H1 (cell line): ENCODE measurements at regions not wholly inside any gene's neighbourhood (a gene's known extent, or its start where the extent isn't known, plus 50 kb on each side); places are given as distances from the start of the nearest gene placed in this dataset.

Experiments used
- CTCF ChIA-PET: fragments of 300-600 bp; sonication (Branson Sonifier 250); formaldehyde crosslinking; loops from one replicate; lab custom pipeline; 2021; ENCODE audit not compliant: partially characterized antibody; lab: Charles Lee
- POLR2A ChIA-PET: fragments of 300-600 bp; sonication (Branson Sonifier 250); formaldehyde crosslinking; loops from one replicate; lab custom pipeline; 2021; ENCODE audit warnings: inconsistent platforms; ENCODE audit not compliant: partially characterized antibody; lab: Charles Lee
- DNase-seq, 2 experiments: peaks; one replicate each; pipeline versions ENCODE4 v3.0.0 to v3.0.0-alpha.2; 2010 to 2022; ENCODE audit warnings: low spot score in 2 of 2, low read depth in 1 of 2, mixed read lengths in 1 of 2
- FAIRE-seq: peaks from 2 replicates; lab custom pipeline; 2011; peaks lifted over from hg19 to GRCh38; lab: Jason Lieb, UNC
- H2AFZ ChIP-seq: 2 replicates; pipeline ENCODE4 v1.8.1; 2012; ENCODE audit warnings: low read length, inconsistent platforms
- H2AK5ac ChIP-seq: 2 replicates; pipeline ENCODE4 v1.6.1; 2013; ENCODE audit warnings: low read depth, low read length
- H2BK120ac ChIP-seq: replicated peaks from 2 replicates; pipeline ENCODE3; 2013; ENCODE audit warnings: low read depth, low read length, inconsistent platforms
- H2BK12ac ChIP-seq: 2 replicates; pipeline ENCODE4 v1.6.1; 2013; ENCODE audit warnings: low read depth, low read length
- H2BK15ac ChIP-seq: 2 replicates; pipeline ENCODE4 v1.6.1; 2013; ENCODE audit warnings: low read length
- H2BK20ac ChIP-seq: 2 replicates; pipeline ENCODE4 v1.6.1; 2013; ENCODE audit warnings: low read length
- H2BK5ac ChIP-seq: 2 replicates; pipeline ENCODE4 v1.6.1; 2013; ENCODE audit warnings: low read depth, low read length
- H3K14ac ChIP-seq: 2 replicates; pipeline ENCODE4 v1.6.1; 2013; ENCODE audit warnings: inconsistent platforms; ENCODE audit not compliant: insufficient read length
- H3K18ac ChIP-seq: 2 replicates; pipeline ENCODE4 v1.6.1; 2013; ENCODE audit warnings: low read length; ENCODE audit errors: extremely low read depth
- H3K23ac ChIP-seq: 2 replicates; pipeline ENCODE4 v1.6.1; 2013; ENCODE audit warnings: inconsistent platforms; ENCODE audit not compliant: insufficient read length
- H3K23me2 ChIP-seq: 2 replicates; pipeline ENCODE4 v1.6.1; 2013; ENCODE audit warnings: low read depth, low read length
- H3K27ac ChIP-seq: 2 replicates; pipeline ENCODE4 v1.6.1; 2011; ENCODE audit warnings: low read depth, low read length, inconsistent platforms
- H3K27me3 ChIP-seq, 4 experiments: replicated peaks in 1 of 4; 1 replicate in 1 of 4; 2 replicates in 3 of 4; pipeline versions ENCODE4 v1.6.1 to v1.8.1; 2011 to 2013; ENCODE audit warnings: low read length in 3 of 4, mild to moderate bottlenecking in 3 of 4, inconsistent platforms in 2 of 4, mixed read lengths in 2 of 4, moderate library complexity in 1 of 4; ENCODE audit not compliant: control insufficient read depth in 3 of 4, insufficient read depth in 3 of 4; ENCODE audit errors: extremely low read depth in 1 of 4
- H3K36me3 ChIP-seq, 4 experiments: 2 replicates each; pipeline versions ENCODE4 v1.6.1 to v1.8.1; 2011 to 2013; ENCODE audit warnings: mild to moderate bottlenecking in 4 of 4, low read length in 3 of 4, moderate library complexity in 2 of 4, control low read depth in 1 of 4, inconsistent platforms in 1 of 4; ENCODE audit not compliant: insufficient read depth in 4 of 4, control insufficient read depth in 2 of 4
- H3K4ac ChIP-seq: replicated peaks from 2 replicates; pipeline ENCODE3; 2013; ENCODE audit warnings: low read length, low read depth, mixed read lengths, inconsistent platforms; ENCODE audit not compliant: insufficient read length
- H3K4me1 ChIP-seq, 4 experiments: replicated peaks in 1 of 4; 1 replicate in 1 of 4; 2 replicates in 3 of 4; pipeline versions ENCODE4 v1.6.1 to v1.8.1; 2011 to 2013; ENCODE audit warnings: low read length in 3 of 4, inconsistent platforms in 2 of 4, mixed read lengths in 1 of 4; ENCODE audit not compliant: insufficient read depth in 4 of 4, control insufficient read depth in 3 of 4
- H3K4me2 ChIP-seq, 2 experiments: 2 replicates each; pipeline versions ENCODE4 v1.6.1 to v1.8.1; 2011 to 2013; ENCODE audit warnings: low read depth in 2 of 2, low read length in 2 of 2, control low read depth in 1 of 2, inconsistent platforms in 1 of 2, mild to moderate bottlenecking in 1 of 2; ENCODE audit not compliant: insufficient read depth in 1 of 2
- H3K4me3 ChIP-seq, 4 experiments: fragments of 200-600, 300-600 bp in 1 of 4; sonication (generic), shearing (Covaris generic), sonication (Bioruptor Twin) in 1 of 4; 2 replicates each; pipeline versions ENCODE4 v1.5.1 to v1.8.1; 2011 to 2016; ENCODE audit warnings: low read length in 4 of 4, low read depth in 3 of 4, control low read depth in 2 of 4, inconsistent platforms in 2 of 4, mild to moderate bottlenecking in 2 of 4, mixed read lengths in 1 of 4, moderate library complexity in 1 of 4; ENCODE audit not compliant: insufficient read depth in 2 of 4; ENCODE audit errors: extremely low read depth in 1 of 4
- H3K56ac ChIP-seq: replicated peaks from 2 replicates; pipeline ENCODE3; 2013; ENCODE audit warnings: low read depth, mild to moderate bottlenecking, mixed read lengths, low read length, inconsistent platforms; ENCODE audit not compliant: insufficient read length
- H3K79me1 ChIP-seq: 2 replicates; pipeline ENCODE4 v1.6.1; 2013; ENCODE audit warnings: low read depth, low read length, control low read depth
- H3K79me2 ChIP-seq, 2 experiments: 2 replicates each; pipeline versions ENCODE4 v1.6.1 to v1.8.1; 2012 to 2013; ENCODE audit warnings: low read length in 2 of 2, mild to moderate bottlenecking in 2 of 2, inconsistent platforms in 1 of 2; ENCODE audit not compliant: insufficient read depth in 2 of 2, control insufficient read depth in 1 of 2
- H3K9ac ChIP-seq, 4 experiments: replicated peaks in 1 of 4; 1 replicate in 1 of 4; 2 replicates in 3 of 4; pipeline versions ENCODE4 v1.6.1 to v1.8.1; 2011 to 2013; ENCODE audit warnings: low read depth in 3 of 4, low read length in 3 of 4, control low read depth in 2 of 4, mild to moderate bottlenecking in 2 of 4, moderate library complexity in 2 of 4, inconsistent platforms in 1 of 4; ENCODE audit errors: extremely low read depth in 1 of 4
- H3K9me3 ChIP-seq, 2 experiments: 2 replicates each; pipeline versions ENCODE4 v1.6.1 to v1.8.1; 2012 to 2013; ENCODE audit warnings: mild to moderate bottlenecking in 2 of 2, moderate library complexity in 2 of 2, control low read depth in 1 of 2, inconsistent platforms in 1 of 2, low read depth in 1 of 2, low read length in 1 of 2, mixed read lengths in 1 of 2; ENCODE audit not compliant: insufficient read depth in 2 of 2
- H4K20me1 ChIP-seq, 2 experiments: replicated peaks in 1 of 2; 2 replicates each; pipeline versions ENCODE3 to v1.8.1; 2011 to 2013; ENCODE audit warnings: inconsistent platforms in 2 of 2, low read length in 2 of 2, mild to moderate bottlenecking in 1 of 2; ENCODE audit not compliant: insufficient read depth in 2 of 2, control insufficient read depth in 1 of 2
- H4K5ac ChIP-seq: 2 replicates; pipeline ENCODE4 v1.6.1; 2013; ENCODE audit warnings: low read length, low read depth, mixed read lengths, inconsistent platforms; ENCODE audit not compliant: insufficient read length
- H4K8ac ChIP-seq: 2 replicates; pipeline ENCODE4 v1.8.0; 2013; ENCODE audit warnings: mild to moderate bottlenecking, moderate library complexity, low read length, inconsistent platforms; ENCODE audit not compliant: insufficient read depth; ENCODE audit errors: extremely low read depth
- H4K91ac ChIP-seq: replicated peaks from 2 replicates; pipeline ENCODE3; 2013; ENCODE audit warnings: low read length, mixed read lengths, inconsistent platforms; ENCODE audit not compliant: insufficient read length
- RAD21 ChIP-seq, 2 experiments: IDR thresholded peaks in 1 of 2; conservative IDR thresholded peaks in 1 of 2; 2 replicates each; pipeline ENCODE4 v1.6.1; 2011; ENCODE audit warnings: low read depth in 2 of 2, low read length in 2 of 2, improper control_type of control experiment in 1 of 2, inconsistent platforms in 1 of 2, mild to moderate bottlenecking in 1 of 2, moderate library complexity in 1 of 2
- RFX5 ChIP-seq: IDR thresholded peaks from 2 replicates; pipeline ENCODE4 v1.6.1; 2011; ENCODE audit warnings: low read depth, low read length, improper control_type of control experiment, borderline replicate concordance

DNA sequence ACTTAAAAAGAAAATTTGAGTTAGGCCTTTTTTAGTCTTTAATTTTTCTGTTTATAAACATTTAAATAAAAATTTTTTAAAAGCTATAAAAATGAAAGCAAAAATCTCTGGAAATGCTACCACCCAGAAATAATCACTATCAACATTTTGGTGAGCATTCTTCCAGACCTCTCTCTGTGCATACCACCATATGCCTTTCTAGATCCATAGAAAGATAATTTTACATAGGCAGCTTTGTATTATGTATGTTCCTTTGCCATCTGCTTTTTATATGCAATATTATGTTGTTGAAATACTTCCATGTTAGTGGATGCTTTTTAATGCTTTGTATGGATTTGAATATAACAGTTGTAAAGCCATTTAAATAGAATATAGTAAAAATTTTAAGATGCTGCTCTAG lies 496.7 kb upstream of the HTR1E start:
- H3K27ac ChIP-seq, result no peak overlapping the region
- H2BK12ac ChIP-seq, result no peak overlapping the region
- no peaks in the 10 kb centered on the region for H3K79me1 ChIP-seq
- no peaks in the 10 kb centered on the region; a peak in 1 of 7 replicates for H3K27me3 ChIP-seq
- DNase-seq, result no peak
- H2BK120ac ChIP-seq, result no peak overlapping the region
- no peak overlapping the region for H3K4ac ChIP-seq
- no peak overlapping the region for H4K5ac ChIP-seq
- no peak overlapping the region for H4K91ac ChIP-seq
- FAIRE-seq, result no peak
- ChIA-PET POLR2A (no interaction called here), CTCF (interaction anchor here (0.7 to 0.8 kb wide), 2 partner anchors 14 to 418 kb away, joined by 3 read pairs; no protein-coding TSS in a partner anchor)
- H3K4me3 ChIP-seq, result no peak overlapping the region
- H3K4me2 ChIP-seq, result no peak overlapping the region
- no peak overlapping the region for H4K8ac ChIP-seq
- no peaks in the 10 kb centered on the region for H4K20me1 ChIP-seq
- no peaks in the 10 kb centered on the region for H3K79me2 ChIP-seq
- H3K9me3 ChIP-seq, result no peaks in the 10 kb centered on the region
- H3K14ac ChIP-seq, result no peak overlapping the region
- H2BK20ac ChIP-seq, result no peak overlapping the region
- H3K23me2 ChIP-seq, result no peaks in the 10 kb centered on the region
- H3K56ac ChIP-seq, result no peak overlapping the region
- H3K36me3 ChIP-seq, result no peaks in the 10 kb centered on the region
- H2BK15ac ChIP-seq, result no peak overlapping the region
- H3K18ac ChIP-seq, result no peak overlapping the region
- no peak overlapping the region for H2BK5ac ChIP-seq
- H2AK5ac ChIP-seq, result no peak overlapping the region
- H2AFZ ChIP-seq, result no peak overlapping the region
- H3K9ac ChIP-seq, result no peak overlapping the region
- H3K23ac ChIP-seq, result no peak overlapping the region
- H3K4me1 ChIP-seq, result no peaks in the 10 kb centered on the region
- TF ChIP-seq RAD21 (IDR thresholded peaks at IDR 0.05 in 1 of 2, conservative IDR thresholded peaks at IDR 0.05 in 1 of 2; ENCODE audit: low read depth in 2 of 2, low read length in 2 of 2) (no peak), RFX5 (no peak)
